GM12874 (cell line): ENCODE measurements at regions not wholly inside any gene's neighbourhood (a gene's known extent, or its start where the extent isn't known, plus 50 kb on each side); places are given as distances from the start of the nearest gene placed in this dataset.

ENCODE experiments used
- TF ChIP-seq, protein P1 (sequence below): IDR thresholded peaks from 2 replicates; pipeline ENCODE4 v1.5.1; 2011; ENCODE audit warnings: low read depth, mild to moderate bottlenecking, control low read depth, low read length, moderate library complexity; ENCODE audit not compliant: insufficient read depth

DNA sequence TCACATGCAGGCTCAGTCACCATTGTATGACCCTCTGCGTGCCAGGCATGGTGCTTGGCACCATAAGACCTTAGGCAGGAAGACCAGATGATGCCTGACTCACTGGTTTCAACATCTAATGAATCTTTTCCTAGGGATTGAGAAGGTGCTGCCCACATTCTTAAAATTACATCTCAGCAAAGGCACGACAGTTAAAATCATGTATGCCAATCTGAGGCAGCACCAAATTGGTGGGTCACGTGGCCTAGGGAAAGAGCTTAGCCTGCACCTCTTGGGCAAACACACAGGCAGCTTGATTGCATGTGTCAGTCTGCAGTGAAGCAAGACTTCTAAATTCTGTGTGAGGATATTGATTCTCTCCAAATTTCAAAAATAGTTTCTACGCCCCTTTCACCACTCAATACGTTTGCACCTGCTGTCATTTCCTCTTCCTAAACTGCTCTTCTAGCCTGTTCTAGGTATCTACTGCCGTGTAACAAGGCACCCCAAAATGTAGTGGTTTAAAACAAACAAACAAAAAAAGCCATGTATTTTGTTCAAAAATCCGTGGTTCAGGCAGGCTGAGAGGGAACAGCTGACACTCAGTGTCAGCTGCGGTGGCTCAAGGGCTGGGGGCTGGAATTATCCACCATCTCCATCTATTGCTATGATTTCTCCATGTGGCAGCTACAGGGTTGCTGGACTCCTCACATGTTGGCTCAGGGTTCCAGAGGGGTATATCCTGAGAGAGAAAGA, 160.2 kb upstream of the FGGY start:
- TF ChIP-seq, protein P1, sequence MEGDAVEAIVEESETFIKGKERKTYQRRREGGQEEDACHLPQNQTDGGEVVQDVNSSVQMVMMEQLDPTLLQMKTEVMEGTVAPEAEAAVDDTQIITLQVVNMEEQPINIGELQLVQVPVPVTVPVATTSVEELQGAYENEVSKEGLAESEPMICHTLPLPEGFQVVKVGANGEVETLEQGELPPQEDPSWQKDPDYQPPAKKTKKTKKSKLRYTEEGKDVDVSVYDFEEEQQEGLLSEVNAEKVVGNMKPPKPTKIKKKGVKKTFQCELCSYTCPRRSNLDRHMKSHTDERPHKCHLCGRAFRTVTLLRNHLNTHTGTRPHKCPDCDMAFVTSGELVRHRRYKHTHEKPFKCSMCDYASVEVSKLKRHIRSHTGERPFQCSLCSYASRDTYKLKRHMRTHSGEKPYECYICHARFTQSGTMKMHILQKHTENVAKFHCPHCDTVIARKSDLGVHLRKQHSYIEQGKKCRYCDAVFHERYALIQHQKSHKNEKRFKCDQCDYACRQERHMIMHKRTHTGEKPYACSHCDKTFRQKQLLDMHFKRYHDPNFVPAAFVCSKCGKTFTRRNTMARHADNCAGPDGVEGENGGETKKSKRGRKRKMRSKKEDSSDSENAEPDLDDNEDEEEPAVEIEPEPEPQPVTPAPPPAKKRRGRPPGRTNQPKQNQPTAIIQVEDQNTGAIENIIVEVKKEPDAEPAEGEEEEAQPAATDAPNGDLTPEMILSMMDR: no peak

DNA sequence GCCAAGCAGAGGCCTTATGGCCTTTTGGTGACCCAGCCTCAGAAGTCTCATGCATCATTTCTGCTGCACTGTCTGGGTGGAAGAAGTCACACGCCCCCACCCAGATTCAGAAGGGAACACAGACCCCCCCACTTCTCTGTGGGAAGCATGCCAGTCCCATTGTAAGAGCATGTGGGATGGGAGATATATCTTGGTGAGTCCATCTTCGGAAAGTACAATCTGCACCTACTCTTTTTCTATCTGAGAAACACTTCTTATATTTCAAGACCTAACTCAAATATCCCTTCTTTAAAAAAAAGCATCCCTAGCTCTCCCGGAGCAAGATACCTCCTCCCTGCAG, 159.6 kb upstream of the FGGY start:
- TF ChIP-seq, protein P1: no peak

DNA sequence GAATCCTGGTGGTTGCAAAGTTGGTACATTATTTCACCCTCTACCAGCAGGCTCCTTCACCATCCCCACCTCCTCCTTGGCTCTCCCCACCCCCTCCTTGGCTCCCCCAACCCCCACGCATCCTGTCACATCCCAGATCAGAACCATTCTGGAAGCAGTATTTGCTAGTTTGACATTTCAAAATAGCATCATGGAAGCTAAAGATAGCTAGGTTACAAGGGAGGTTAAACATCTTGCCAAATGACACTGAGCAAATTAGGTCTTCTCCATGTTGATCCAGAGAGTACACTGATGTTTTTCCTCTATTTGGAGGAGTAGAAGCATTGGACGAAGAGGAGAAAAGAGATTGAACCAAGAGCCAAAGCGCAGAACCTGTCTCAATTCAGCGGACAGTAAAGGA, 158.9 kb upstream of the FGGY start:
- TF ChIP-seq, protein P1: no peak

DNA sequence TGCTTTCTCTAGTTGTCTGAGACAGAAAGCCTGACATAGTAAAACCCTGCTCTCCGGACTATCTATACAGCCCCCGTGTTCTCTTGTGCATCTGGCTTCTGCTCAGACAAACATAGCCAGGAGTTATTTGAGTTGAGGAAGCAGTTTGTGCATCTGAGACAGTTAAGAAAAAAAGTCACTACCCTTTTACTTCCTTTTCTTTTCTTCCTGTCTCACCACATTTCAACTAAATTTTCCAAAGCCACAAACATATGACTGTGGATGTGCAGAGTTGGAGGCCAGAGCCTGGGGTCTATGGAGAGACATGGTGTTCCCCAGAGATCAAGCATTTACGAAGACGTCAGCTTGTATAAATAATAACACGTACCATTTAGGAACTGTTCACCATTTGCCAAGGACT, 158.5 kb upstream of the FGGY start:
- TF ChIP-seq, protein P1: no peak

DNA sequence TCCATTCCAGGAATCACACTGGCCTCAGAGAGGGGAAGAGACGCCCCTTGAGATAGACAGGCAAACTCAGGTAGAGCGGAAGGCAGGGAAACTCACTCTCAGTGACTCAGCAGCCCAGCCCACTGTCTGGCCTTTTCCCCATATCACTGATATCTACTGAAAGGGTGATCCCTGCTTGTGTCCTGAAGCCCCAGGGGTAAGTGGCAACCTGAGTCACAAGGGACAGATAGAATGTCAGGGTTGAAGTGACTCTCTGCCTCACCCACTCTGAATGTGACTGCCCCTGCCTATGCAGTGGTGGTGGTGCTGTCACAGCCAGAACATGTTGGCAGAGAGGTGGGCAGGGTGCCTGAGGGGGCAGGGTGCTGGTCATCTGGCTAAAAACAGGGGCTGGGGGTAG, 157.5 kb upstream of the FGGY start:
- TF ChIP-seq, protein P1: no peak

DNA sequence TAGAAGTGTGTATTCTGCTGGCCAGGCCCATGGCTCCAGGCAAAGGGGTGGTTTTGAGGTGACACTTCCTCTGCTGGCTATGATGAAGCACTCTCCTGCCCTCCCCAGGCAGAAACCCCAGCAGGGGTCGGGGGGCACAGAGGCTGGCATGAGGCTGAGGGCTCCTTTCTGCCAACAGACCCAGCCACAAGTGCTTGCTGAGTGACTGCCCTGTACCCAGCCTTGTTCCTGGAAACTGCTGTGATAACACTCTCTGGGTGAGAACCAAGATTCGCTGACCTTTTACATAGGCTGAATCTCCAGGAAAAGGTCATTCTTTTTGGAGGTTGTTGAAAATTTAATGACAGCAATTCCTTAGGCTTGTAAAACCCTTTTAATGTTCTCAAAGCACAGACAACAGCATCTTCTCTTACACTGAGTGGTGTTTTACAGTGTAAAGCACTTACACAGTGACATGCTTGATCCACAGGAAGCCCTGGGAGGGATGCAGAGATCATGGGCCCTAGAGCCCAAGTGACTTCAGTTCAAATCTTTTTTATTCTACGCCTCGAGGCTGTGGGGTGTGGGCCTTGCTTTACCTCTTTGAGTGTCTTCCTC, 155.5 kb upstream of the FGGY start:
- TF ChIP-seq, protein P1: no peak

DNA sequence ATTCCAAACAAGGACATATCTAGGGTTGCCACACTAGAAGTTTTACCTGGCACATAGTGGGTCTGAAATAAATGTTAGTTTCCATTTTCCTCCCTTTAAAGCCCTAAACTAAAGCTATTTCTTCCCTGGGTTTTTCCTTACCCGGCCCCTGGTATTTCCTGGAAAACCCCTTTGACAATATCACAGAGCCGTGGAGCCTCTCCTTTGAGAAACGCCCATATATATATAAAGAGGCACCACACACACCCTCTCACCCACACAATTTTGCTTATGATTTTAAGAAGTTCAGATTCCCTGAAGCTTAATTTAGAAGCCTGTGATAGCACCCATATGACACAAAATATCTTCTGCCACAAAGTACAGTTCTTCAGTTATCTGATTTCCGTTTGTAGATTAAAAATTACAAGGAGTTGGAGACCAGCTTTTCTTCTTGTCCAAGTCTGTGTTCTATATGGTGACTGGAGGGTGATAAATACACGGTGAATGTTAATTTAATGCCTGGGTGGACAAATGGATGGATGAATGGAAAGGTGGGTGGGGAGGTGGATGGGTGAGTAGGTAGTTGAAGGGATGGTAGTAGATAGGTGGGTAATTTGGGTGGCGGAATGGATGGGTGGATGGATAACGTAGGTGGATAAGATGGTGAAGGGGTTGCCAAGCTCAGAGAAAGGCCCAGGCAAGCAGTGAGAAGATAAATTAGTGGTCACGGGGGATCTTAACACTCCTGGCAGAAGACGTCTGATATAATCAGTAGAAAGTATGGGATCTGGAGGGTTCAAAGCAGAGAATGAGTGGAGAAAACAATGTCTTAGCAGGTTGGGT, 154.4 kb upstream of the FGGY start:
- TF ChIP-seq, protein P1: no peak
